SK-N-SH (cell line): ENCODE measurements at regions not wholly inside any gene's neighbourhood (a gene's known extent, or its start where the extent isn't known, plus 50 kb on each side); places are given as distances from the start of the nearest gene placed in this dataset.

ENCODE experiments used
- CTCF ChIP-seq: fragments of 200-600 bp; sonication (generic); IDR thresholded peaks from 2 replicates; pipeline ENCODE4 v1.6.1; 2017; ENCODE audit warnings: antibody characterized with exemption, mild to moderate bottlenecking, moderate library complexity
- EP300 ChIP-seq, 2 experiments: IDR thresholded peaks; 2 replicates each; pipeline versions ENCODE4 v1.4.0 to v1.6.1; 2012; ENCODE audit warnings: borderline replicate concordance in 1 of 2, low read depth in 1 of 2, low read length in 1 of 2
- EZH2phosphoT487 ChIP-seq: fragments of 200-600 bp; sonication (generic); IDR thresholded peaks from 2 replicates; pipeline ENCODE4 v1.6.1; 2017; ENCODE audit warnings: low read depth, mixed run types, mild to moderate bottlenecking, antibody characterized with exemption, moderate library complexity, borderline replicate concordance
- MXI1 ChIP-seq: IDR thresholded peaks from 2 replicates; pipeline ENCODE4 v1.6.1; 2012; ENCODE audit warnings: mild to moderate bottlenecking, low read depth, low read length, improper control_type of control experiment
- POLR2AphosphoS5 ChIP-seq: IDR thresholded peaks from 2 replicates; pipeline ENCODE4 v1.6.1; 2012; ENCODE audit warnings: low read depth, low read length
- REST ChIP-seq: IDR thresholded peaks from 2 replicates; pipeline ENCODE4 v1.6.1; 2012; ENCODE audit warnings: mild to moderate bottlenecking, low read depth, low read length, moderate library complexity
- SMC3 ChIP-seq: IDR thresholded peaks from 2 replicates; pipeline ENCODE4 v1.6.1; 2012; ENCODE audit warnings: low read depth, low read length, improper control_type of control experiment
- TAF1 ChIP-seq: IDR thresholded peaks from 2 replicates; pipeline ENCODE4 v1.6.1; 2012; ENCODE audit warnings: low read depth, mild to moderate bottlenecking, low read length, moderate library complexity, borderline replicate concordance

- TF ChIP-seq POLR2AphosphoS5 (no peak), TAF1 (no peak), SMC3 (no peak), REST (no peak), CTCF (no peak), EZH2phosphoT487 (no peak), MXI1 (no peak), EP300 (IDR thresholded peaks at IDR 0.05; ENCODE audit: borderline replicate concordance in 1 of 2, low read depth in 1 of 2, low read length in 1 of 2) (no peak)
Measured at GRCh38 chr1:99363531-99363930, 99.2 kb downstream of the PLPPR4 start.
